ENCODE measurements at regions not wholly inside any gene's neighbourhood (a gene's known extent, or its start where the extent isn't known, plus 50 kb on each side); places are given as distances from the start of the nearest gene placed in this dataset.

GRCh38 chr2:226450141-226450540 lies 349.5 kb downstream of the IRS1 start:
- H3K36me3 ChIP-seq (replicated peaks in 1 of 2) = no peaks in the 10 kb centered on the region
- peaks cover 0 to 5% (median 0%) of the 10 kb centered on the region in 3 donors for H3K9me3 ChIP-seq (replicated peaks in 1 of 3)
- no peaks in the 10 kb centered on the region for H3K27me3 ChIP-seq
- no peak overlapping the region for H3K27ac ChIP-seq
- TF ChIP-seq CTCF (IDR thresholded peaks at IDR 0.05) = no peak
- TF ChIP-seq POLR2A (IDR thresholded peaks at IDR 0.05) = no peak
- H3K4me3 ChIP-seq = no peak overlapping the region
- no peak for DNase-seq
- WGBS, 4 donors = 88 to 94% (median 92%) methylated on average over 6 of the region's 6 CpGs
- intact Hi-C loops (cut with DNase I) = no loop called here
- H3K4me1 ChIP-seq (replicated peaks in 1 of 2) = no peaks in the 10 kb centered on the region

GRCh38 chr2:226447338-226448300 lies 352.0 kb downstream of the IRS1 start:
- H3K4me3 ChIP-seq = no peak overlapping the region
- TF ChIP-seq CTCF (IDR thresholded peaks at IDR 0.05) (no peak), POLR2A (IDR thresholded peaks at IDR 0.05) (no peak)
- intact Hi-C loops (cut with DNase I) = no loop called here
- 86 to 91% (median 87%) methylated on average over 5 of the region's 5 CpGs for WGBS, 4 donors
- no peak overlapping the region for H3K27ac ChIP-seq
- no peak for DNase-seq
- H3K27me3 ChIP-seq = no peaks in the 10 kb centered on the region
- H3K36me3 ChIP-seq (replicated peaks in 1 of 2) = no peaks in the 10 kb centered on the region
- H3K9me3 ChIP-seq (replicated peaks in 1 of 3) = peaks cover 0 to 2% (median 0%) of the 10 kb centered on the region in 3 donors
- no peaks in the 10 kb centered on the region for H3K4me1 ChIP-seq (replicated peaks in 1 of 2)

- intact Hi-C loops (cut with DNase I) = no loop called here
Observed at GRCh38 chr2:226446406-226447001, 353.1 kb downstream of the IRS1 start.

More at GRCh38 chr2:226446406-226447001, 353.1 kb downstream of the IRS1 start:
- H3K4me1 ChIP-seq (replicated peaks in 1 of 2) = no peaks in the 10 kb centered on the region
- H3K27me3 ChIP-seq = no peaks in the 10 kb centered on the region
- no peak overlapping the region for H3K4me3 ChIP-seq
- TF ChIP-seq CTCF (IDR thresholded peaks at IDR 0.05) = no peak
- no peak for TF ChIP-seq POLR2A (IDR thresholded peaks at IDR 0.05)
- no peaks in the 10 kb centered on the region for H3K36me3 ChIP-seq (replicated peaks in 1 of 2)
- no peaks in the 10 kb centered on the region for H3K9me3 ChIP-seq (replicated peaks in 1 of 3)
- WGBS, 4 donors = 39 to 68% (median 61%) methylated on average over 3 of the region's 3 CpGs
- no peak overlapping the region for H3K27ac ChIP-seq
- DNase-seq = no peak
